HG03108 (cell line): ENCODE measurements at regions not wholly inside any gene's neighbourhood (a gene's known extent, or its start where the extent isn't known, plus 50 kb on each side); places are given as distances from the start of the nearest gene placed in this dataset.

Source experiments
- ATAC-seq: cut with Tn5 transposase; IDR thresholded peaks from one replicate; pipeline ENCODE4 v1.9.1; 2021; ENCODE audit warnings: moderate library complexity; ENCODE audit not compliant: unreplicated experiment

GRCh38 chr9:88786291-88787079 lies 204.8 kb upstream of the S1PR3 start:
- no peak for ATAC-seq

GRCh38 chr9:88789785-88790184 lies 201.5 kb upstream of the S1PR3 start:
- ATAC-seq: no peak

GRCh38 chr9:88791105-88791805 lies 200.0 kb upstream of the S1PR3 start:
- ATAC-seq: no peak

- no peak for ATAC-seq
Observed at GRCh38 chr9:88792502-88792901, 198.8 kb upstream of the S1PR3 start.

- no peak for ATAC-seq
Observed at GRCh38 chr9:88794100-88794499, 197.2 kb upstream of the S1PR3 start.

GRCh38 chr9:88796947-88797346 lies 194.3 kb upstream of the S1PR3 start:
- ATAC-seq: no peak

- ATAC-seq: no peak
Observed at GRCh38 chr9:88798476-88798875, 192.8 kb upstream of the S1PR3 start.

- no peak for ATAC-seq
Observed at GRCh38 chr9:88799541-88800328, 191.5 kb upstream of the S1PR3 start.

GRCh38 chr9:88800329-88800682 lies 191.0 kb upstream of the S1PR3 start:
- no peak for ATAC-seq

- ATAC-seq: no peak
Observed at GRCh38 chr9:88801214-88801796, 190.0 kb upstream of the S1PR3 start.

GRCh38 chr9:88802533-88802932 lies 188.7 kb upstream of the S1PR3 start:
- no peak for ATAC-seq

- ATAC-seq: no peak
Observed at GRCh38 chr9:88803546-88804253, 187.6 kb upstream of the S1PR3 start.

- ATAC-seq: no peak
Observed at GRCh38 chr9:88804254-88804596, 187.0 kb upstream of the S1PR3 start.

GRCh38 chr9:88805217-88805943 lies 185.9 kb upstream of the S1PR3 start:
- no peak for ATAC-seq

- no peak for ATAC-seq
Observed at GRCh38 chr9:88807426-88807825, 183.8 kb upstream of the S1PR3 start.

- no peak for ATAC-seq
Observed at GRCh38 chr9:88808019-88808656, 183.1 kb upstream of the S1PR3 start.

GRCh38 chr9:88808761-88809354 lies 182.4 kb upstream of the S1PR3 start:
- no peak for ATAC-seq

- no peak for ATAC-seq
Observed at GRCh38 chr9:88809355-88810161, 181.7 kb upstream of the S1PR3 start.

GRCh38 chr9:88810826-88811225 lies 180.4 kb upstream of the S1PR3 start:
- ATAC-seq: no peak
